ENCODE measurements at regions not wholly inside any gene's neighbourhood (a gene's known extent, or its start where the extent isn't known, plus 50 kb on each side); places are given as distances from the start of the nearest gene placed in this dataset.

- Histone ChIP-seq H3K4me1 (ENCODE audit: low read length) (no peaks in the 10 kb centered on the region), H3K27me3 (ENCODE audit: low read depth, low read length) (peaks cover 30% of the 10 kb centered on the region), H3K27ac (ENCODE audit: low read length) (no peak overlapping the region), H4K20me1 (ENCODE audit: insufficient read depth, low read length) (no peaks in the 10 kb centered on the region), H3K36me3 (replicated peaks; ENCODE audit: low read depth, low read length) (no peaks in the 10 kb centered on the region), H3K79me2 (ENCODE audit: low read length) (no peaks in the 10 kb centered on the region), H2AFZ (ENCODE audit: low read depth, low read length) (no peak overlapping the region), H3K9ac (ENCODE audit: low read length) (no peak overlapping the region), H3K4me2 (ENCODE audit: low read length) (no peak overlapping the region), H3K4me3 (ENCODE audit: low read length) (no peak overlapping the region), H3K9me3 (ENCODE audit: insufficient read depth, low read length) (no peaks in the 10 kb centered on the region)
- TF ChIP-seq EZH2phosphoT487 (IDR thresholded peaks at IDR 0.05; ENCODE audit: low read depth) = no peak
- TF ChIP-seq, protein P1, sequence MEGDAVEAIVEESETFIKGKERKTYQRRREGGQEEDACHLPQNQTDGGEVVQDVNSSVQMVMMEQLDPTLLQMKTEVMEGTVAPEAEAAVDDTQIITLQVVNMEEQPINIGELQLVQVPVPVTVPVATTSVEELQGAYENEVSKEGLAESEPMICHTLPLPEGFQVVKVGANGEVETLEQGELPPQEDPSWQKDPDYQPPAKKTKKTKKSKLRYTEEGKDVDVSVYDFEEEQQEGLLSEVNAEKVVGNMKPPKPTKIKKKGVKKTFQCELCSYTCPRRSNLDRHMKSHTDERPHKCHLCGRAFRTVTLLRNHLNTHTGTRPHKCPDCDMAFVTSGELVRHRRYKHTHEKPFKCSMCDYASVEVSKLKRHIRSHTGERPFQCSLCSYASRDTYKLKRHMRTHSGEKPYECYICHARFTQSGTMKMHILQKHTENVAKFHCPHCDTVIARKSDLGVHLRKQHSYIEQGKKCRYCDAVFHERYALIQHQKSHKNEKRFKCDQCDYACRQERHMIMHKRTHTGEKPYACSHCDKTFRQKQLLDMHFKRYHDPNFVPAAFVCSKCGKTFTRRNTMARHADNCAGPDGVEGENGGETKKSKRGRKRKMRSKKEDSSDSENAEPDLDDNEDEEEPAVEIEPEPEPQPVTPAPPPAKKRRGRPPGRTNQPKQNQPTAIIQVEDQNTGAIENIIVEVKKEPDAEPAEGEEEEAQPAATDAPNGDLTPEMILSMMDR (IDR thresholded peaks at IDR 0.05; ENCODE audit: low read depth, low read length) = no peak
These were observed 101.7 kb upstream of the ETV3 start for GRCh38 chr1:157239936-157240335.

- Histone ChIP-seq H3K4me1 (ENCODE audit: low read length) (peaks cover 2% of the 10 kb centered on the region), H3K79me2 (ENCODE audit: low read length) (no peaks in the 10 kb centered on the region), H3K9ac (ENCODE audit: low read length) (no peak overlapping the region), H2AFZ (ENCODE audit: low read depth, low read length) (no peak overlapping the region), H3K27ac (ENCODE audit: low read length) (no peak overlapping the region), H3K27me3 (ENCODE audit: low read depth, low read length) (peaks cover 30% of the 10 kb centered on the region), H4K20me1 (ENCODE audit: insufficient read depth, low read length) (no peaks in the 10 kb centered on the region), H3K9me3 (ENCODE audit: insufficient read depth, low read length) (no peaks in the 10 kb centered on the region), H3K36me3 (replicated peaks; ENCODE audit: low read depth, low read length) (no peaks in the 10 kb centered on the region), H3K4me3 (ENCODE audit: low read length) (no peak overlapping the region), H3K4me2 (ENCODE audit: low read length) (no peak overlapping the region)
- TF ChIP-seq, protein P1 (IDR thresholded peaks at IDR 0.05; ENCODE audit: low read depth, low read length) = no peak
- no peak for TF ChIP-seq EZH2phosphoT487 (IDR thresholded peaks at IDR 0.05; ENCODE audit: low read depth)
These were observed 100.4 kb upstream of the ETV3 start for GRCh38 chr1:157238585-157238984.

DNA sequence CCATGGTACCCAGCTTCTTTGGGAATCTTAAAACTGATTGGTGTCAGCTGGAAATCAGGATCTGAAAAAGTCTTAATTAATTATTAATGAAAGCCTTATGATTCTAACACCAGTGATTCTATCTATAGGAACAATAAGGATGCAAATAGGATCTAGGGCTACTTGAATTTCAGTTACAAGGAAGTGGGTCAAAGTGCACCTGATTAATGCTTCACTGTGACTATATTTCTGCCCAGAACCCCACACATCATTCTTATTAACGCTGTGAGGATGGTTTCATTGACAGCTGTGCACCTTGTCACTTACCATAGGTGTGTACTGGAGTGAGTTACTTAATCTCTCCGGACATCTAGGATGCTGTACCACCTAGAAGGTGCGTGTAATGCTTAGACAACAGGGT lies 99.8 kb upstream of the ETV3 start:
- Histone ChIP-seq H3K79me2 (ENCODE audit: low read length) (no peaks in the 10 kb centered on the region), H3K36me3 (replicated peaks; ENCODE audit: low read depth, low read length) (no peaks in the 10 kb centered on the region), H4K20me1 (ENCODE audit: insufficient read depth, low read length) (no peaks in the 10 kb centered on the region), H3K27ac (ENCODE audit: low read length) (no peak overlapping the region), H3K9me3 (ENCODE audit: insufficient read depth, low read length) (no peaks in the 10 kb centered on the region), H3K9ac (ENCODE audit: low read length) (no peak overlapping the region), H3K4me3 (ENCODE audit: low read length) (no peak overlapping the region), H3K4me2 (ENCODE audit: low read length) (no peak overlapping the region), H3K4me1 (ENCODE audit: low read length) (peaks cover 8% of the 10 kb centered on the region), H3K27me3 (ENCODE audit: low read depth, low read length) (peaks cover 30% of the 10 kb centered on the region), H2AFZ (ENCODE audit: low read depth, low read length) (no peak overlapping the region)
- no peak for TF ChIP-seq EZH2phosphoT487 (IDR thresholded peaks at IDR 0.05; ENCODE audit: low read depth)
- TF ChIP-seq, protein P1 (IDR thresholded peaks at IDR 0.05; ENCODE audit: low read depth, low read length) = no peak

DNA sequence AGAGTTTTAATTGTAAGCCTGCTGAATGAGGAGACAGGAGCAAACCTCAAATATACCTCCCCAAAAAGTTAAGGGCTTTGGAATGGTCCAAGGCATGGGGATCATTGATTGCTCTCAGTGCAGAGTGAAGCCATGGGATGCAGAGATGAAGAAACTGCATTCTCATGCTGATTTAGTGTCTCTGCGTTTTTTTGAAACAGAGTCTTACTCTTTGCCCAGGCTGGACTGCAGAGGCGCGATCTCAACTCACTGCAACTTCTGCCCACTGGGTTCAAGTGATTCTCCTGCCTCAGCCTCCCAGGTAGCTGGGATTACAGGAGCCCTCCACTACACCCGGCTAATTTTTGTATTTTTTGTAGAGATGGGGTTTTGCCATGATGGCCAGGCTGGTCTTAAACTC lies 99.3 kb upstream of the ETV3 start:
- no peaks in the 10 kb centered on the region for H3K9me3 ChIP-seq (ENCODE audit: insufficient read depth, low read length)
- H3K27me3 ChIP-seq (ENCODE audit: low read depth, low read length) = peaks cover 30% of the 10 kb centered on the region
- H3K4me2 ChIP-seq (ENCODE audit: low read length) = no peak overlapping the region
- no peaks in the 10 kb centered on the region for H3K36me3 ChIP-seq (replicated peaks; ENCODE audit: low read depth, low read length)
- H3K9ac ChIP-seq (ENCODE audit: low read length) = no peak overlapping the region
- H4K20me1 ChIP-seq (ENCODE audit: insufficient read depth, low read length) = no peaks in the 10 kb centered on the region
- no peaks in the 10 kb centered on the region for H3K79me2 ChIP-seq (ENCODE audit: low read length)
- H3K4me3 ChIP-seq (ENCODE audit: low read length) = no peak overlapping the region
- H2AFZ ChIP-seq (ENCODE audit: low read depth, low read length) = no peak overlapping the region
- H3K4me1 ChIP-seq (ENCODE audit: low read length) = peaks cover 13% of the 10 kb centered on the region
- TF ChIP-seq EZH2phosphoT487 (IDR thresholded peaks at IDR 0.05; ENCODE audit: low read depth) = no peak
- TF ChIP-seq, protein P1 (IDR thresholded peaks at IDR 0.05; ENCODE audit: low read depth, low read length) = no peak
- H3K27ac ChIP-seq (ENCODE audit: low read length) = no peak overlapping the region

Measured in OCI-LY3 (cell line).